OCI-LY1 (cell line): ENCODE measurements at regions not wholly inside any gene's neighbourhood (a gene's known extent, or its start where the extent isn't known, plus 50 kb on each side); places are given as distances from the start of the nearest gene placed in this dataset.

ENCODE experiments used
- H2AFZ ChIP-seq: fragments of 200-600 bp; sonication (generic), shearing (Covaris generic); 2 replicates; pipeline ENCODE4 v1.6.0; 2014; ENCODE audit warnings: antibody characterized with exemption, mild to moderate bottlenecking, low read length
- H3F3A ChIP-seq: fragments of 200-600 bp; sonication (generic), shearing (Covaris generic); 2 replicates; pipeline ENCODE4 v1.6.0; 2014; ENCODE audit warnings: mild to moderate bottlenecking, antibody characterized with exemption, low read length, moderate library complexity; ENCODE audit not compliant: insufficient read depth
- H3K27ac ChIP-seq: fragments of 200-600 bp; sonication (generic); 2 replicates; pipeline ENCODE4 v1.5.1; 2014; ENCODE audit warnings: low read length, mixed run types, mild to moderate bottlenecking, low read depth; ENCODE audit not compliant: poor library complexity, severe bottlenecking
- H3K27me3 ChIP-seq: fragments of 200-600 bp; sonication (generic); 2 replicates; pipeline ENCODE4 v1.6.0; 2014; ENCODE audit warnings: antibody characterized with exemption, mild to moderate bottlenecking, low read length, moderate library complexity; ENCODE audit not compliant: insufficient read depth
- H3K36me3 ChIP-seq: fragments of 200-600 bp; sonication (generic); 2 replicates; pipeline ENCODE4 v1.6.1; 2014; ENCODE audit warnings: mild to moderate bottlenecking, antibody characterized with exemption, low read length, moderate library complexity, mixed read lengths; ENCODE audit not compliant: insufficient read depth
- H3K4me1 ChIP-seq: fragments of 200-600 bp; sonication (generic); 2 replicates; pipeline ENCODE4 v1.5.1; 2014; ENCODE audit warnings: mild to moderate bottlenecking, low read length, moderate library complexity; ENCODE audit not compliant: insufficient read depth, severe bottlenecking
- H3K4me2 ChIP-seq: fragments of 200-600 bp; sonication (generic), shearing (Covaris generic); 2 replicates; pipeline ENCODE4 v1.6.1; 2014; ENCODE audit warnings: low read length
- H3K4me3 ChIP-seq: fragments of 200-600 bp; sonication (generic); 2 replicates; pipeline ENCODE4 v1.5.1; 2014; ENCODE audit warnings: low read length, low read depth, mild to moderate bottlenecking, mixed read lengths; ENCODE audit not compliant: poor library complexity, severe bottlenecking
- H3K79me2 ChIP-seq: fragments of 200-600 bp; shearing (Covaris generic); 2 replicates; pipeline ENCODE4 v1.6.1; 2016; ENCODE audit warnings: mixed run types, low read length, mixed read lengths; ENCODE audit not compliant: insufficient read depth
- H3K9ac ChIP-seq: fragments of 200-600 bp; sonication (generic), shearing (Covaris generic); 2 replicates; pipeline ENCODE4 v1.6.1; 2014; ENCODE audit warnings: mild to moderate bottlenecking, low read length, mixed read lengths
- H3K9me2 ChIP-seq: fragments of 200-600 bp; sonication (generic), shearing (Covaris generic); 2 replicates; pipeline ENCODE4 v1.6.1; 2014; ENCODE audit warnings: low read depth, mild to moderate bottlenecking, low read length, mixed read lengths
- H3K9me3 ChIP-seq: fragments of 200-600 bp; shearing (Covaris generic); 2 replicates; pipeline ENCODE4 v1.6.1; 2014; ENCODE audit warnings: low read length, mixed read lengths
- H4K20me1 ChIP-seq: fragments of 200-600 bp; sonication (generic), shearing (Covaris generic); 2 replicates; pipeline ENCODE4 v1.6.0; 2016; ENCODE audit warnings: mild to moderate bottlenecking, low read length; ENCODE audit not compliant: insufficient read depth
- CTCF ChIP-seq: fragments of 200-600 bp; sonication (generic), shearing (Covaris generic); IDR thresholded peaks from 2 replicates; pipeline ENCODE4 v1.5.1; 2017; ENCODE audit warnings: mild to moderate bottlenecking, antibody characterized with exemption, low read length, moderate library complexity, mixed read lengths
- EZH2 ChIP-seq: fragments of 200-600 bp; sonication (generic), shearing (Covaris generic); IDR thresholded peaks from 2 replicates; pipeline ENCODE4 v1.8.0; 2017; ENCODE audit warnings: borderline replicate concordance, mixed run types, mild to moderate bottlenecking, antibody characterized with exemption, low read length, moderate library complexity, mixed read lengths

GRCh38 chr4:41334182-41334581 lies 77.5 kb downstream of the UCHL1 start:
- no peak overlapping the region for H3K4me2 ChIP-seq
- no peak overlapping the region for H3K9ac ChIP-seq
- H3F3A ChIP-seq, result no peaks in the 10 kb centered on the region
- H3K79me2 ChIP-seq, result no peaks in the 10 kb centered on the region
- H3K36me3 ChIP-seq, result no peaks in the 10 kb centered on the region
- H2AFZ ChIP-seq, result no peak overlapping the region
- no peaks in the 10 kb centered on the region for H3K27me3 ChIP-seq
- no peak overlapping the region for H3K27ac ChIP-seq
- no peaks in the 10 kb centered on the region for H3K9me2 ChIP-seq
- no peak overlapping the region for H3K4me3 ChIP-seq
- TF ChIP-seq EZH2 (no peak), CTCF (no peak)
- H3K4me1 ChIP-seq, result no peaks in the 10 kb centered on the region
- H3K9me3 ChIP-seq, result no peaks in the 10 kb centered on the region
- H4K20me1 ChIP-seq, result no peaks in the 10 kb centered on the region

GRCh38 chr4:41339812-41340809 lies 83.4 kb downstream of the UCHL1 start:
- Histone ChIP-seq H3K4me1 (no peaks in the 10 kb centered on the region), H3K27me3 (no peaks in the 10 kb centered on the region), H3K9ac (no peak overlapping the region), H3K27ac (no peak overlapping the region), H3K4me2 (no peak overlapping the region), H3F3A (no peaks in the 10 kb centered on the region), H3K4me3 (no peak overlapping the region), H4K20me1 (no peaks in the 10 kb centered on the region), H2AFZ (no peak overlapping the region), H3K9me3 (no peaks in the 10 kb centered on the region), H3K9me2 (no peaks in the 10 kb centered on the region), H3K36me3 (no peaks in the 10 kb centered on the region), H3K79me2 (no peaks in the 10 kb centered on the region)
- TF ChIP-seq CTCF, result no peak
- TF ChIP-seq EZH2, result no peak

- H3K9ac ChIP-seq, result no peak overlapping the region
- H3K36me3 ChIP-seq, result no peaks in the 10 kb centered on the region
- no peak overlapping the region for H2AFZ ChIP-seq
- no peaks in the 10 kb centered on the region for H3F3A ChIP-seq
- H3K9me3 ChIP-seq, result no peaks in the 10 kb centered on the region
- H3K9me2 ChIP-seq, result no peaks in the 10 kb centered on the region
- H3K4me3 ChIP-seq, result no peak overlapping the region
- H3K4me1 ChIP-seq, result no peaks in the 10 kb centered on the region
- no peaks in the 10 kb centered on the region for H4K20me1 ChIP-seq
- no peaks in the 10 kb centered on the region for H3K27me3 ChIP-seq
- no peak overlapping the region for H3K4me2 ChIP-seq
- H3K27ac ChIP-seq, result no peak overlapping the region
- TF ChIP-seq EZH2 (no peak), CTCF (no peak)
- no peaks in the 10 kb centered on the region for H3K79me2 ChIP-seq
These were observed 89.8 kb downstream of the UCHL1 start for GRCh38 chr4:41346306-41347061.
